Calu3 (cell line): ENCODE measurements at regions not wholly inside any gene's neighbourhood (a gene's known extent, or its start where the extent isn't known, plus 50 kb on each side); places are given as distances from the start of the nearest gene placed in this dataset.

Experiments used
- BruUV-seq: library from RNA; stranded (reverse); fragments of 400-500 nt; replicated peaks from 2 replicates; lab custom pipeline; 2021; lab: Mats Ljungman, UMichigan
- CTCF ChIA-PET: fragments of 300-600 bp; sonication (Branson Sonifier 250); formaldehyde crosslinking; loops from one replicate; lab custom pipeline; 2022; ENCODE audit warnings: antibody characterized with exemption; lab: Charles Lee
- DNase-seq: peaks from one replicate; pipeline ENCODE4 v3.0.0; 2022
- H3K27ac Mint-ChIP-seq: one replicate; pipeline ENCODE4 v1.8.0; 2022; ENCODE audit warnings: mixed read lengths; ENCODE audit not compliant: unreplicated experiment
- H3K27me3 Mint-ChIP-seq: one replicate; pipeline ENCODE4 v1.8.0; 2022; ENCODE audit warnings: mixed read lengths; ENCODE audit not compliant: unreplicated experiment
- H3K36me3 Mint-ChIP-seq: one replicate; pipeline ENCODE4 v1.8.0; 2022; ENCODE audit warnings: mild to moderate bottlenecking, moderate library complexity, mixed read lengths; ENCODE audit not compliant: insufficient read depth, unreplicated experiment
- H3K4me1 Mint-ChIP-seq: one replicate; pipeline ENCODE4 v1.8.0; 2022; ENCODE audit warnings: mild to moderate bottlenecking, low read depth, mixed read lengths; ENCODE audit not compliant: unreplicated experiment
- H3K4me3 Mint-ChIP-seq: one replicate; pipeline ENCODE4 v1.8.0; 2022; ENCODE audit warnings: mild to moderate bottlenecking, low read depth, moderate library complexity, mixed read lengths; ENCODE audit not compliant: unreplicated experiment
- H3K9me3 Mint-ChIP-seq: one replicate; pipeline ENCODE4 v1.8.0; 2022; ENCODE audit warnings: low read depth, mixed read lengths; ENCODE audit not compliant: unreplicated experiment
- intact Hi-C: fragments of 100-400 bp; cut with micrococcal nuclease; formaldehyde crosslinking; loops from one replicate; pipeline ENCODE4 v1.10.0; 2022; ENCODE audit not compliant: unreplicated experiment
- TF ChIP-seq, protein P1 (sequence below): fragments of 200-600 bp; IDR thresholded peaks from one replicate; pipeline ENCODE4 v1.8.0; 2022; ENCODE audit warnings: antibody characterized with exemption; ENCODE audit not compliant: unreplicated experiment

DNA sequence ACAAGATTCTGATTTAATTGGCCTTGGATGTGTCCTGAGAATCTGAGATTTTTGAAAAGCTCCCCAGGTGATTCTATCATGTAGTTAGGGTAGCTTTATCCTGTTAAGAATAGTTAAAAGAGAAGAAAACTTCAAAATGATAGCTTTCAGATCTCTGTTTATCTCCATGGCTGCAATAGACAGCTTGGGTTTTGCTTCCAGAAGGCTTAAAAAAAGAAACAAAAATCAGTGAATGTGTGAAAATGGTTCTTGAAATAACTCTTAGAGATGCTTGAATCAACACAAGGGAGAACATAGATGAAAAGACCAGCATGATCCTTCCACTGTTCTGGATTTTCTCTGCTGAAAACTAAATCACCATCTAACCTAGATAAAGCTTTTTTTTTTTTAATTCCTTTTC lies 60.8 kb upstream of the TMC3 start:
- Mint-ChIP-seq H3K27me3 (peaks cover 30% of the 10 kb centered on the region), H3K36me3 (no peaks in the 10 kb centered on the region), H3K27ac (no peak overlapping the region), H3K4me3 (no peak overlapping the region), H3K4me1 (no peaks in the 10 kb centered on the region), H3K9me3 (no peaks in the 10 kb centered on the region)
- intact Hi-C loops, result no loop called here
- no TSS peak for BruUV-seq
- TF ChIP-seq, protein P1, sequence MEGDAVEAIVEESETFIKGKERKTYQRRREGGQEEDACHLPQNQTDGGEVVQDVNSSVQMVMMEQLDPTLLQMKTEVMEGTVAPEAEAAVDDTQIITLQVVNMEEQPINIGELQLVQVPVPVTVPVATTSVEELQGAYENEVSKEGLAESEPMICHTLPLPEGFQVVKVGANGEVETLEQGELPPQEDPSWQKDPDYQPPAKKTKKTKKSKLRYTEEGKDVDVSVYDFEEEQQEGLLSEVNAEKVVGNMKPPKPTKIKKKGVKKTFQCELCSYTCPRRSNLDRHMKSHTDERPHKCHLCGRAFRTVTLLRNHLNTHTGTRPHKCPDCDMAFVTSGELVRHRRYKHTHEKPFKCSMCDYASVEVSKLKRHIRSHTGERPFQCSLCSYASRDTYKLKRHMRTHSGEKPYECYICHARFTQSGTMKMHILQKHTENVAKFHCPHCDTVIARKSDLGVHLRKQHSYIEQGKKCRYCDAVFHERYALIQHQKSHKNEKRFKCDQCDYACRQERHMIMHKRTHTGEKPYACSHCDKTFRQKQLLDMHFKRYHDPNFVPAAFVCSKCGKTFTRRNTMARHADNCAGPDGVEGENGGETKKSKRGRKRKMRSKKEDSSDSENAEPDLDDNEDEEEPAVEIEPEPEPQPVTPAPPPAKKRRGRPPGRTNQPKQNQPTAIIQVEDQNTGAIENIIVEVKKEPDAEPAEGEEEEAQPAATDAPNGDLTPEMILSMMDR, result no peak
- CTCF ChIA-PET, result no interaction called here
- no peak for DNase-seq

DNA sequence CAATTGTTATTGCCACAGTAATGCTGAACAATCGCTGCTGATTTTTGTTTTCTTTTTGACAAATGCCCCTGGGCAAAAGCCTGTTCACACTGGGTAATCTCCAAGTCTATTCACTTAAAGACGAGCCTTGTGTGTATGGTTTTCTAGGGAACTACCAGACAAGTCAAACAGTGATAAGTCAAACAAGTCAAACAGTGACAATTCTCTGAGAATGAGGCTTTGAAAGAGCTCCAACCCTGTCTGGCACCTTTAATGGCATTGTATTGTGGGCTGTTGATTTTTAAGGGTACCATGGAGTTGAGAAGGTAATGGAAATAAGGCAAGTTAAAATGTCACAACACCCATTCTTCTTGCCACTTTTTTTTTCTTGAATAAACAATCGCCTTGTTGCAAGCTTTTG lies 59.4 kb upstream of the TMC3 start:
- Mint-ChIP-seq H3K27me3 (peaks cover 30% of the 10 kb centered on the region), H3K4me1 (no peaks in the 10 kb centered on the region), H3K36me3 (no peaks in the 10 kb centered on the region), H3K4me3 (no peak overlapping the region), H3K9me3 (no peaks in the 10 kb centered on the region), H3K27ac (no peak overlapping the region)
- TF ChIP-seq, protein P1, result no peak
- intact Hi-C loops, result no loop called here
- no peak for DNase-seq
- CTCF ChIA-PET, result no interaction called here
- BruUV-seq, result no TSS peak

DNA sequence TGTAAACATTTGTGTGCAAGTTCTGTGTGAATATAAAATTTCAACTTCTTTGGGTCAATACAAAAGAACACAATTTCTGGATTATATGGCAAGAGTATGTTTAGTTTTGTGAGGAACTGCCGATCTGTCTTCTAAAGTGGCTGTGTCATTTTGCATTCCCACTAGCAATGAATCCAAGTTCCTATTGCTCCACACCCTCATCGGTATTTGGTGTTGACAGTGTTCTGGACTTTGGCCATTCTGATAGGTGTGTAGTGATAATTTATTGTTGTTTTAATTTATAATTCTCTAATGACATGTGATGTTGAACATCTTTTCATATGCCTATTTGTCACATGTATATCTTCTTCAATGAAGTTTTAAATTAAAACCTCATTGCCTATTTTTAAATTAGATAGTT lies 58.2 kb upstream of the TMC3 start:
- intact Hi-C loops, result no loop called here

DNA sequence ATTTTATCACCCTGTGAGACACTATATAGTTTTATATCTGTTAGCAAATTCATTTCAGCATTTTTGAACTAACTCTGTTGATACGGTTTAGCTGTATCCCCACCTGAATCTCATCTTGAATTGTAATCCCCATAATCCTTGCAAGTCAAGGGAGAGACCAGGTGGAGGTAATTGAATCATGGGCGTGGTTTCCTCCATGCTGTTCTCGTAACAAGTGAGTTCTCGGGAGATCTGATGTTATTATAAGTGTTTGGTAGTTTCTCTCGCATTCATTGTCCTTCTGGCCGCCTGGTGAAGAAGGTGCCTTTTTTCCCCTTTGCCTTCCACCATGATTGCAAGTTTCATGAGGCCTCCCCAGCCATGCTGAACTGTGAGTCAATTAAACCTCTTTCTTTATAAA lies 53.2 kb upstream of the TMC3 start:
- CTCF ChIA-PET, result no interaction called here
- no TSS peak for BruUV-seq
- peaks cover 13% of the 10 kb centered on the region for H3K27me3 Mint-ChIP-seq
- intact Hi-C loops, result no loop called here
- TF ChIP-seq, protein P1, result no peak
- no peaks in the 10 kb centered on the region for H3K9me3 Mint-ChIP-seq
- no peaks in the 10 kb centered on the region for H3K36me3 Mint-ChIP-seq
- DNase-seq, result no peak
- H3K4me1 Mint-ChIP-seq, result no peaks in the 10 kb centered on the region
- H3K4me3 Mint-ChIP-seq, result no peak overlapping the region
- H3K27ac Mint-ChIP-seq, result no peak overlapping the region

More for the DNA sequence above, 58.2 kb upstream of the TMC3 start:
- TF ChIP-seq, protein P1, result no peak
- Mint-ChIP-seq H3K4me3 (no peak overlapping the region), H3K36me3 (no peaks in the 10 kb centered on the region), H3K9me3 (no peaks in the 10 kb centered on the region), H3K27me3 (peaks cover 30% of the 10 kb centered on the region), H3K4me1 (no peaks in the 10 kb centered on the region), H3K27ac (no peak overlapping the region)
- BruUV-seq, result no TSS peak
- DNase-seq, result no peak
- CTCF ChIA-PET, result no interaction called here

DNA sequence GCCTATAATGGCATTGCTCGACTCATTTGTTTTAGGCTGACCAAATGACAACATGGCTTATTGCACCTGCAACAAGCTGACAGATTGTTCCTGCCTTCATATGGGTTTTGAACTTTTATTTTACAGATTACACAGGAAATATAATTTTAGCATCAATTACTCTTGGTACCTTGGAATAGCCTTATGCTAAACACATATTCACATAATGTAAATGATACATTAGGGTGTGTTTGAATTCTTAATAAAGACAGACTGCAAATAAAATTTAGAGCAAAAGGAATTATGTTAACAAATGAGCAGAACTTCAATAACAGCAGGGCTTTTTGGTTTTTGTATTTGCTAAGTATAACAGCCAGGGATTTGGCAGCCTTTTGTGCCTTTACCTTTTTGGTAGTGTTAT lies 51.9 kb upstream of the TMC3 start:
- Mint-ChIP-seq H3K27ac (no peak overlapping the region), H3K9me3 (no peaks in the 10 kb centered on the region), H3K4me3 (no peak overlapping the region), H3K27me3 (peaks cover 13% of the 10 kb centered on the region), H3K36me3 (no peaks in the 10 kb centered on the region), H3K4me1 (no peaks in the 10 kb centered on the region)
- TF ChIP-seq, protein P1, result no peak
- CTCF ChIA-PET, result no interaction called here
- intact Hi-C loops, result no loop called here
- DNase-seq, result no peak
- BruUV-seq, result no TSS peak
